CD4-positive, alpha-beta T cell treated with Interferon gamma for 1 hour (primary cell): ENCODE measurements at regions not wholly inside any gene's neighbourhood (a gene's known extent, or its start where the extent isn't known, plus 50 kb on each side); places are given as distances from the start of the nearest gene placed in this dataset.

Source experiments
- DNase-seq: peaks from one replicate; pipeline ENCODE4 v3.0.0-alpha.2; 2020

- DNase-seq, result no peak
Observed at GRCh38 chr14:66072190-66073084, 413.7 kb upstream of the CCDC196 start.

DNA sequence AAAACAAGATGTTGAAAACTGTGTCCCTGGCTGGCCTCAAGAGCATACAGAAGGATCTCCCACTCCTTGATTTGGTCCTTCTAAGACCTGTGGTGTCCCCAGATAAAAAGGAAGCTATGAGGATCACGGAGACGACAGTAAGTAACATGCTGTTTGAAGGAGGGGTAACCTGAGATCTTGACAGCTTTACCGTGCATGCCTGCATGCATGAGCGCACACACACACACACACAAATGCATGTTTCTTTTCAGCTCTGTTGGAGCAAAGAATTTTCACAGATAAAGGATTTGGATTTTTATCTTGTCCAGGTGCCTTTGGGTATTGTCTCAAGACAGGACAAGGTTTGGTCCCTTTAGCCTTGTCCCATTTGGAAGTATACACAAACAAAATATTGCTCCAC, 411.6 kb upstream of the CCDC196 start:
- DNase-seq, result no peak

DNA sequence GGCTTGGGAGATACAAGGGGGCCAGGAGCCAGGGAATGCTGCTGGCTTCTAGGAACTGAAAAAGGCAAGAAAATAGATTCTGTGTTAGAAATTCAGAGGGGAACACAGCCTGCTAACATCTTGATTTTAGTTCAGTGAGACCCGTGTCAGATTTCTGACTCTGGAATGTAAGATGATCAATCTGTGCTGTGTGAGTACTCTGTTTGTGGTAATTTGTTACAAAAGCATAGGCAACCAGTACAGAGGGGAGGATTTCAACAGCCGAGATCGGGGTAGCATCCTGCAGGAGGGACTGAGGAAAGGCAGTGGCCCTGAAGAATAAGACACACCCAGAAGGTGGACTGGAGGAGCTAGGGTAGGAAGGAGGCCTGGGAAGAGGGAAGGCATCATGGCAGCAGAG, 410.0 kb upstream of the CCDC196 start:
- no peak for DNase-seq

- DNase-seq, result no peak
Observed at GRCh38 chr14:66078006-66078405, 408.2 kb upstream of the CCDC196 start.

GRCh38 chr14:66081594-66082376, 404.4 kb upstream of the CCDC196 start:
- no peak for DNase-seq

DNA sequence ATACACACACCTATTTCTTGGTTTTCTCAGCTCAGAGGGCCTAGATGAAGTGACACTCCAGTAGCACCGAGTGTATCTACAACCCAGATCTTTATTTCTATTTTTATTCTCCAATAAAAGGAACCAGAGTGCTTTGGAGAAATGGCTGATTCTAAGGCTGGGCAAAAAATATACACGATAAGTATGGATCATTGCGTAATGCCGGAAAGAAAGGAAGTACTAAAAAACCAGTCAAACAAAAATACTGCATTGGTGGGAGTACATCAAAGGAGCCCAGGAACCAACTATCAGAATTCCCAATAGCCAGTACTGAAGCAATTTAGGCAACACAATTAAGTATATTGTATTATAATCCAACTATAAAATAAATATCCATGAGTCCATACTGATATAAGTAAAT, 400.9 kb upstream of the CCDC196 start:
- no peak for DNase-seq

DNA sequence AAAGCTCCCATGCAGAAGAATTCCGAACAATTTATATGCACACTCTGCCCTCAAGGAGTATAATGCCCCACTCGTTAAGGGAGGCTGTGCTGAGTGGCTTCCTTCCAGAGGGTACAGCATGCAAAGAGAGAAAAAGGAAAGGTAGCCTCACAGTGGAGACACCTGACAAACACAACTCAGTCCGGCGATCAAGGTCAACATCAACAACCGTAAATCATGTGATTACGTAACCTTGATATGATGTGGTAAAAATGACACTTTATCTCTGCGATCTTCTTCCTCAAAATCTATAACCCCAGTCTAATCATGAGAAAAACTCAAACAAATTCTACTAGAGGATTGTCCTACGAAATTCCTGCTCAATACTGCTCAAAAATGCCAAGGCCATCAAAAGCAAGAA, 400.5 kb upstream of the CCDC196 start:
- no peak for DNase-seq

GRCh38 chr14:66087231-66087630, 398.9 kb upstream of the CCDC196 start:
- no peak for DNase-seq

DNA sequence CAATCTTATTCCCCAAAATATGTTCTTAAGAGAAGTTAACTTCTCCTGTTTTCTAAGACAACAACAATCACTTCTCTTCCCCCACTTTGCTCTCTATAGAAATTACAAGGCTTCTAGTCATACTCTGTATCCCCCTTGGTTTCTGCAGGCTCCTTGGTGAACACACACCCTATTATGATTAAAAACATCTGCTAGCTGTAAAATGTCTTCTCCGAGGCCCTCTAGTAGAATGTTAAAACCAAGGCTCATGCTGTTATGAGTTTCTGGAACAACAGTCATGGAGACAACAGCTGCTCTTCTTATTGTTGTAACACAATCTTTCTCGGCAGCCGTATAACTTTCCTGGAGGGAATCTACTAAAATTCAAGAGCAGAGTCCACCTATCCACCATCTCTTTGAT, 397.5 kb upstream of the CCDC196 start:
- no peak for DNase-seq

- no peak for DNase-seq
Observed at GRCh38 chr14:66092206-66092605, 394.0 kb upstream of the CCDC196 start.

DNA sequence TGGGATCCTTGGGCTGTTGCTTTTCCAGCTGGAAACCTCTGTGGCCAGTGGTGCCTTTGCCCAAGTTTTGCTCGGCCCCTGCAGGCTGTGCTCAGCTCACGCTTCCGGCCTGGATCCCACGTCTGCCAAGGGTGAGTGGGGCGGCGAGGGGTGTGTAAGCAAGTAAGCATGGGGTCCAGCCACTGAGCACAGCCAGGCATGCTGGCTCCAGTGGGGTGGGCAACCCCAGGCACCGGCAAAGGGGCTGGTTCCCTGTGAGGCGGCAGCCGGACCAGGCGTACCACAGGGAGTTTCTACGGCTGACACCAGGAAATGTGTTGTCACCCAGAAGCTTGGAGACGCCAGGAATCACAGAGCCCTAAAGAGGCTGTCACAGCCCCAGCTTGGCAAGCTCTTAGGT, 393.4 kb upstream of the CCDC196 start:
- DNase-seq, result no peak

GRCh38 chr14:66094001-66094727, 392.0 kb upstream of the CCDC196 start:
- no peak for DNase-seq

GRCh38 chr14:66099451-66099850, 386.7 kb upstream of the CCDC196 start:
- no peak for DNase-seq

GRCh38 chr14:66099931-66100330, 386.2 kb upstream of the CCDC196 start:
- DNase-seq, result no peak

GRCh38 chr14:66101662-66102061, 384.5 kb upstream of the CCDC196 start:
- DNase-seq, result no peak

- no peak for DNase-seq
Observed at GRCh38 chr14:66104486-66104885, 381.7 kb upstream of the CCDC196 start.

- no peak for DNase-seq
Observed at GRCh38 chr14:66105815-66106214, 380.4 kb upstream of the CCDC196 start.

- DNase-seq, result no peak
Observed at GRCh38 chr14:66109426-66109825, 376.7 kb upstream of the CCDC196 start.

DNA sequence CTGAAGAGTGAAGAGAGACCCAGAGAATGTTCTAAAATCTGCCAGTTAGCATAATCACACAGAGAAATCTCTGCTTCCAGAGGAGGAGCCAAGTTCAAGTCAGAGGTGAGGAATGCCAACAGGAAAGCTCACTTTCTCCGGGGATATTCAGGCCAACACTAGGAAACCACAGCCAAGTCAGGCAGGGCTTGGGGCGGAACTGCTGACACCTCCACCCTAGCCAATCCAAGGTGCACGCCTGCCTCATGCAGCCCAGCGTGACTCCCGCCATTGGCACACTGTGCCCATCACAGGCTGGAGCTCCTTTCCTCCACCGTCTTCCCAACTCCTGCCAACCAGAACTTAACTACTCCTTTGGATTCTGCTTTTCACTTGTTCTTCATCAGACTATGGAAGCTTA, 374.3 kb upstream of the CCDC196 start:
- DNase-seq, result no peak

DNA sequence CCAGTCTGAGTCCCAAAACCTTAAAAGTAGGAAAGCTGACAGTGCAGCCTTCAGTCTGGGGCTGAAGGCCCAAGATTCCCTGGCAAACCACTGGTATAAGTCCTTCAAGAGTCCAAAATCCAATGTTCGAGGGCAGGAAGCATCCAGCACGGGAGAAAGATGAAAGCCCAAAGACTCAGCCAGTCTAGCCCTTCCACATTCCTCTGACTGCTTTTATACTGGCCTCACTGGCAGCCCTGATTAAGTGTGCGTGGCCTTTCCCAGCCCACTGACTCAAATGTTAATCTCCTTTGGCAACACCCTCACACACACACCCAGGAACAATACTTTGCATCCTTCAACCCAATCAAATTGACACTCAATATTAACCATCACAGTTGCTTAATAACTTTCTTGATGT, 372.1 kb upstream of the CCDC196 start:
- DNase-seq, result no peak

GRCh38 chr14:66115740-66116502, 370.2 kb upstream of the CCDC196 start:
- DNase-seq, result no peak

- DNase-seq, result no peak
Observed at GRCh38 chr14:66116732-66117131, 369.4 kb upstream of the CCDC196 start.

GRCh38 chr14:66117600-66117999, 368.6 kb upstream of the CCDC196 start:
- no peak for DNase-seq
